Neuronal stem cell (in vitro differentiated cells): ENCODE measurements at regions not wholly inside any gene's neighbourhood (a gene's known extent, or its start where the extent isn't known, plus 50 kb on each side); places are given as distances from the start of the nearest gene placed in this dataset.

Source experiments
- DNase-seq: peaks from one replicate; pipeline ENCODE4 v3.0.0-alpha.2; 2013; ENCODE audit warnings: low spot score
- H2AFZ ChIP-seq: one replicate; pipeline ENCODE4 v1.6.1; 2013; ENCODE audit warnings: mild to moderate bottlenecking, low read length, inconsistent platforms
- H2AK5ac ChIP-seq: 2 replicates; pipeline ENCODE4 v1.6.1; 2013; ENCODE audit warnings: low read depth, mild to moderate bottlenecking, inconsistent platforms, low read length, moderate library complexity, mixed read lengths
- H2BK120ac ChIP-seq: 2 replicates; pipeline ENCODE4 v1.6.1; 2013; ENCODE audit warnings: low read depth, mild to moderate bottlenecking, inconsistent platforms, low read length, moderate library complexity, mixed read lengths
- H2BK12ac ChIP-seq: one replicate; pipeline ENCODE4 v1.6.1; 2013; ENCODE audit warnings: low read length, inconsistent platforms
- H2BK15ac ChIP-seq: 2 replicates; pipeline ENCODE4 v1.6.1; 2013; ENCODE audit warnings: mild to moderate bottlenecking, low read length, inconsistent platforms, mixed read lengths
- H2BK5ac ChIP-seq: one replicate; pipeline ENCODE4 v1.6.1; 2013; ENCODE audit warnings: inconsistent platforms, mild to moderate bottlenecking, low read length, moderate library complexity
- H3K14ac ChIP-seq: one replicate; pipeline ENCODE4 v1.6.1; 2013; ENCODE audit warnings: low read length, inconsistent platforms
- H3K18ac ChIP-seq: 2 replicates; pipeline ENCODE4 v1.6.1; 2013; ENCODE audit warnings: low read length, inconsistent platforms
- H3K23ac ChIP-seq: 2 replicates; pipeline ENCODE4 v1.6.1; 2013; ENCODE audit warnings: low read depth, mild to moderate bottlenecking, mixed read lengths, low read length, inconsistent platforms; ENCODE audit not compliant: poor library complexity
- H3K27ac ChIP-seq: replicated peaks from 3 replicates; pipeline ENCODE4 v1.5.1; 2013; ENCODE audit warnings: low read length, inconsistent platforms
- H3K27me3 ChIP-seq, 3 experiments: 2 replicates each; pipeline ENCODE4 v1.6.1; 2013; ENCODE audit warnings: low read length in 3 of 3, mild to moderate bottlenecking in 2 of 3, inconsistent platforms in 1 of 3, low read depth in 1 of 3, mixed read lengths in 1 of 3, moderate library complexity in 1 of 3; ENCODE audit not compliant: control insufficient read depth in 3 of 3, insufficient read depth in 3 of 3
- H3K36me3 ChIP-seq, 2 donors: replicated peaks in 1 of 2; 2 replicates each; pipeline ENCODE4 v1.6.1; 2013; ENCODE audit warnings: low read length in 2 of 2; ENCODE audit not compliant: control insufficient read depth in 2 of 2, insufficient read depth in 2 of 2
- H3K4ac ChIP-seq: 2 replicates; pipeline ENCODE4 v1.6.1; 2013; ENCODE audit warnings: inconsistent platforms, mild to moderate bottlenecking, low read length, moderate library complexity
- H3K4me1 ChIP-seq, 2 donors: 1 replicate in 1 of 2; 2 replicates in 1 of 2; pipeline ENCODE4 v1.6.1; 2013; ENCODE audit warnings: low read length in 2 of 2, low read depth in 1 of 2; ENCODE audit not compliant: control insufficient read depth in 2 of 2, insufficient read depth in 1 of 2
- H3K4me2 ChIP-seq: one replicate; pipeline ENCODE4 v1.6.1; 2013; ENCODE audit warnings: mild to moderate bottlenecking, low read length, inconsistent platforms; ENCODE audit not compliant: insufficient read depth, poor library complexity, severe bottlenecking
- H3K4me3 ChIP-seq, 2 donors: 2 replicates each; pipeline ENCODE4 v1.5.1; 2013; ENCODE audit warnings: low read length in 2 of 2, mild to moderate bottlenecking in 2 of 2, inconsistent platforms in 1 of 2, moderate library complexity in 1 of 2
- H3K79me1 ChIP-seq: one replicate; pipeline ENCODE4 v1.6.1; 2013; ENCODE audit warnings: low read depth, mild to moderate bottlenecking, inconsistent platforms, low read length, moderate library complexity
- H3K9ac ChIP-seq: one replicate; pipeline ENCODE4 v1.6.1; 2013; ENCODE audit warnings: mild to moderate bottlenecking, low read depth, low read length, inconsistent platforms; ENCODE audit not compliant: poor library complexity
- H3K9me3 ChIP-seq, 2 donors: replicated peaks in 1 of 2; 2 replicates each; pipeline versions ENCODE3 to v1.6.1; 2013; ENCODE audit warnings: low read length in 2 of 2, mild to moderate bottlenecking in 2 of 2, inconsistent platforms in 1 of 2, low read depth in 1 of 2, mixed read lengths in 1 of 2, moderate library complexity in 1 of 2; ENCODE audit not compliant: control insufficient read depth in 2 of 2, insufficient read depth in 1 of 2
- H4K8ac ChIP-seq: one replicate; pipeline ENCODE4 v1.6.1; 2013; ENCODE audit warnings: low read depth, mild to moderate bottlenecking, inconsistent platforms, low read length, moderate library complexity
- H4K91ac ChIP-seq: one replicate; pipeline ENCODE4 v1.6.1; 2013; ENCODE audit warnings: low read length, low read depth, mild to moderate bottlenecking, inconsistent platforms; ENCODE audit not compliant: poor library complexity
- WGBS, 2 donors: extraction: QIAGEN DNeasy Blood & Tissue Kit; methylation state at CpG; one replicate each; pipeline ENCODE4 v1.1.7; 2013; ENCODE audit warnings: missing lambda C conversion rate in 2 of 2, mixed read lengths in 1 of 2; ENCODE audit not compliant: insufficient read length in 2 of 2, insufficient replicate concordance in 1 of 2; ENCODE audit errors: extremely low coverage in 2 of 2; 5-methylcytosine and 5-hydroxymethylcytosine counted together

- Histone ChIP-seq H3K9me3 (no peaks in the 10 kb centered on the region), H2AFZ (no peak overlapping the region), H3K27ac (no peak overlapping the region), H3K4me3 (no peak overlapping the region), H2BK5ac (no peak overlapping the region), H3K27me3 (no peaks in the 10 kb centered on the region), H3K79me1 (no peaks in the 10 kb centered on the region), H3K23ac (no peak overlapping the region), H3K4ac (no peak overlapping the region), H2BK15ac (no peak overlapping the region), H2BK120ac (no peak overlapping the region), H3K4me2 (no peak overlapping the region), H4K8ac (no peak overlapping the region), H3K14ac (no peak overlapping the region), H3K9ac (no peak overlapping the region), H2BK12ac (no peak overlapping the region), H2AK5ac (no peak overlapping the region), H3K18ac (no peak overlapping the region), H3K4me1 (no peaks in the 10 kb centered on the region), H3K36me3 (no peaks in the 10 kb centered on the region), H4K91ac (no peak overlapping the region)
- DNase-seq: no peak
Measured at GRCh38 chr3:34363881-34364280, 565.5 kb downstream of the PDCD6IP start.

- no peak overlapping the region for H4K8ac ChIP-seq
- WGBS, 2 donors: no CpG with 5 or more reads among the region's 2 CpGs
- H3K9ac ChIP-seq: no peak overlapping the region
- no peaks in the 10 kb centered on the region for H3K4me1 ChIP-seq
- H2BK5ac ChIP-seq: no peak overlapping the region
- H2AK5ac ChIP-seq: no peak overlapping the region
- no peak overlapping the region for H3K14ac ChIP-seq
- H3K23ac ChIP-seq: no peak overlapping the region
- H2BK120ac ChIP-seq: no peak overlapping the region
- no peak overlapping the region for H2AFZ ChIP-seq
- no peaks in the 10 kb centered on the region for H3K36me3 ChIP-seq
- H3K79me1 ChIP-seq: no peaks in the 10 kb centered on the region
- H3K4me3 ChIP-seq: no peak overlapping the region
- no peak overlapping the region for H3K18ac ChIP-seq
- H3K4ac ChIP-seq: no peak overlapping the region
- H3K9me3 ChIP-seq: no peaks in the 10 kb centered on the region
- no peak for DNase-seq
- no peak overlapping the region for H3K27ac ChIP-seq
- H4K91ac ChIP-seq: no peak overlapping the region
- no peak overlapping the region for H3K4me2 ChIP-seq
- no peaks in the 10 kb centered on the region for H3K27me3 ChIP-seq
- no peak overlapping the region for H2BK12ac ChIP-seq
- H2BK15ac ChIP-seq: no peak overlapping the region
Measured at GRCh38 chr3:34364335-34364734, 565.9 kb downstream of the PDCD6IP start.

GRCh38 chr3:34365231-34365630 lies 566.8 kb downstream of the PDCD6IP start:
- H3K14ac ChIP-seq: no peak overlapping the region
- no peaks in the 10 kb centered on the region for H3K4me1 ChIP-seq
- no peak overlapping the region for H2BK15ac ChIP-seq
- no peak overlapping the region for H4K8ac ChIP-seq
- no peak overlapping the region for H3K23ac ChIP-seq
- H3K27me3 ChIP-seq: no peaks in the 10 kb centered on the region
- no peak overlapping the region for H3K18ac ChIP-seq
- H3K4me2 ChIP-seq: no peak overlapping the region
- H2BK12ac ChIP-seq: no peak overlapping the region
- WGBS, 2 donors: no CpG with 5 or more reads among the region's 3 CpGs
- no peak overlapping the region for H2BK5ac ChIP-seq
- H3K9me3 ChIP-seq: no peaks in the 10 kb centered on the region
- H4K91ac ChIP-seq: no peak overlapping the region
- H3K9ac ChIP-seq: no peak overlapping the region
- no peak overlapping the region for H3K4ac ChIP-seq
- H3K27ac ChIP-seq: no peak overlapping the region
- H2AFZ ChIP-seq: no peak overlapping the region
- no peaks in the 10 kb centered on the region for H3K36me3 ChIP-seq
- H2BK120ac ChIP-seq: no peak overlapping the region
- H2AK5ac ChIP-seq: no peak overlapping the region
- DNase-seq: no peak
- H3K4me3 ChIP-seq: no peak overlapping the region
- H3K79me1 ChIP-seq: no peaks in the 10 kb centered on the region

DNA sequence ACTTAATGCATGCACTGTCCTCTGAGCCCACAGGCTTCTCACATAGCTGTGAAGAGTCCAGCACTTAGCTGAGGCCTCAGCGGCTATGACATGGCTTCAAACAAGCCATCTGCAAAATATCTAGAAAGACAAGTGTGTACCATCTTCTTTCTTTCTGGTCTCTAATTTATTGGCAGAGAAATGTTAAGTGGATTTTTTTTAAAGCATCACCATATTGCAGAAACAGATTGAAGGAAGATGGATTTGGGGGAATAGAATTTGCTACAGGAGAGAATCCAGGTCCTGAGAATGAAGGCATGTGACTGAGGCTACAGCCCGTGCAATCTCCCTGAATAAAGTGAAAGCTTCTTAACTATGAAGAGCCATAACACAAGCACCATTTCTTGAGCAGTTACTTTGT lies 567.3 kb downstream of the PDCD6IP start:
- H3K9me3 ChIP-seq: no peaks in the 10 kb centered on the region
- no peak overlapping the region for H3K4me3 ChIP-seq
- H2BK5ac ChIP-seq: no peak overlapping the region
- H4K8ac ChIP-seq: no peak overlapping the region
- no peak overlapping the region for H2AFZ ChIP-seq
- no peak overlapping the region for H3K9ac ChIP-seq
- no peak for DNase-seq
- no peak overlapping the region for H2BK120ac ChIP-seq
- no peak overlapping the region for H4K91ac ChIP-seq
- no peaks in the 10 kb centered on the region for H3K27me3 ChIP-seq
- no peaks in the 10 kb centered on the region for H3K79me1 ChIP-seq
- no peak overlapping the region for H2AK5ac ChIP-seq
- H3K4me2 ChIP-seq: no peak overlapping the region
- no peak overlapping the region for H2BK15ac ChIP-seq
- no peak overlapping the region for H2BK12ac ChIP-seq
- H3K4me1 ChIP-seq: no peaks in the 10 kb centered on the region
- H3K27ac ChIP-seq: no peak overlapping the region
- no peak overlapping the region for H3K4ac ChIP-seq
- no peaks in the 10 kb centered on the region for H3K36me3 ChIP-seq
- WGBS, 2 donors: no CpG with 5 or more reads among the region's 2 CpGs
- no peak overlapping the region for H3K23ac ChIP-seq
- no peak overlapping the region for H3K14ac ChIP-seq
- no peak overlapping the region for H3K18ac ChIP-seq
